Activated naive CD4-positive, alpha-beta T cell treated with anti-CD3 and anti-CD28 coated beads, Interleukin-2, amount 10 ng/mL, durations not matched to agents 7 days and 5 days (primary cell): ENCODE measurements at regions not wholly inside any gene's neighbourhood (a gene's known extent, or its start where the extent isn't known, plus 50 kb on each side); places are given as distances from the start of the nearest gene placed in this dataset.
A peak's percentile ranks its signal among the peaks of the same experiment; 100 is the strongest.

Experiments
- CTCF ChIA-PET: fragments of 350-600 bp; sonication (Branson Sonifier 250); formaldehyde crosslinking; loops from one replicate; lab custom pipeline; 2021; ENCODE audit warnings: antibody characterized with exemption; lab: Charles Lee
- DNase-seq: peaks from one replicate; pipeline ENCODE4 v3.0.0-alpha.2; 2020
- H3K27ac Mint-ChIP-seq: one replicate; pipeline ENCODE4 v1.8.0; 2021; ENCODE audit warnings: mild to moderate bottlenecking, moderate library complexity, mixed read lengths
- H3K27me3 Mint-ChIP-seq: one replicate; pipeline ENCODE4 v1.8.0; 2021; ENCODE audit warnings: mild to moderate bottlenecking, mixed read lengths
- H3K36me3 Mint-ChIP-seq: one replicate; pipeline ENCODE4 v1.8.0; 2021; ENCODE audit warnings: mixed read lengths
- H3K4me1 Mint-ChIP-seq: one replicate; pipeline ENCODE4 v1.8.0; 2021; ENCODE audit warnings: mixed read lengths
- H3K4me3 Mint-ChIP-seq: one replicate; pipeline ENCODE4 v1.8.0; 2021; ENCODE audit warnings: mild to moderate bottlenecking, moderate library complexity, mixed read lengths
- H3K9me3 Mint-ChIP-seq: one replicate; pipeline ENCODE4 v1.8.0; 2021; ENCODE audit warnings: mixed read lengths

DNA sequence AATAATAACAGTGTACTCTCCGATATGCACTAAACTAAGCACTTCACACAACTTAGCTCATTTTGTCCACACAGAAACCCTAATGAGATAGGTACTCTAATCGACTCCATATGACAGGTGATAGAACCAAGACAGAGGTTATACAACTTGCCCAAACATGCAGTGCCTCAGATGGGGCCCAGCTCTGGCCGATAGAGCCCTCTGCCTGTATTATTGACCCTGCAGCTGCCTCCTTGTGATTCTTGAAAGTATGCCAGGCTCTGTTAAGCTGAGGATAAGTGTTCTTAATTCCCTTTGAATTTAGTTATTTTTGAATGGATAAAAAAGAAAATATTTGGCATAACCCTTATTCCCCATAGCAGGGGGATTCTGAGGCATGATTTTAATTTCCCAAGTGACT lies 78.5 kb downstream of the HMHB1 start:
- Mint-ChIP-seq H3K27ac (no peak overlapping the region), H3K36me3 (no peaks in the 10 kb centered on the region), H3K4me1 (no peaks in the 10 kb centered on the region), H3K27me3 (peaks cover 5% of the 10 kb centered on the region), H3K9me3 (no peaks in the 10 kb centered on the region), H3K4me3 (no peak overlapping the region)
- no peak for DNase-seq
- CTCF ChIA-PET, result interaction anchor here (0.6 kb wide), 1 partner anchor 78 kb away, joined by 3 read pairs; no protein-coding TSS in a partner anchor

DNA sequence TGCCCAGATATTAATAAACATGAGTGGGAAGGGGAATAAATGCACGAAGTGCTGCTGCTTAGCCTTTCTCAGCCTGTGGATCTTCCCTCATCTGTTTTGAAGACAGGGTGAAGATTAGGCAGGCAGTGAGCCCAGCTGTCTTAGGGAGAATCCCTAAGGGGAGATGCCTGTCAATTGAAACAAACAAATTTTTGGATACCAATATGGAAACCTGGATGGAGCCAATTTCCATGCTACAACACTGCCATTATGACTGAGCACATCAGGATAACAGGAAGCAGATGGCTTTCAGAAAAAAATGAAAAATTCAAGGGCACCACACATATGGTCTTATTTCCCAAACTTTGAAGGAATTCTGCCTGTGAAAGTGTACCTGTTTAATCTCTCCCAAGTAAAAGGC lies 80.3 kb downstream of the HMHB1 start:
- CTCF ChIA-PET, result no interaction called here
- no peaks in the 10 kb centered on the region for H3K9me3 Mint-ChIP-seq

DNA sequence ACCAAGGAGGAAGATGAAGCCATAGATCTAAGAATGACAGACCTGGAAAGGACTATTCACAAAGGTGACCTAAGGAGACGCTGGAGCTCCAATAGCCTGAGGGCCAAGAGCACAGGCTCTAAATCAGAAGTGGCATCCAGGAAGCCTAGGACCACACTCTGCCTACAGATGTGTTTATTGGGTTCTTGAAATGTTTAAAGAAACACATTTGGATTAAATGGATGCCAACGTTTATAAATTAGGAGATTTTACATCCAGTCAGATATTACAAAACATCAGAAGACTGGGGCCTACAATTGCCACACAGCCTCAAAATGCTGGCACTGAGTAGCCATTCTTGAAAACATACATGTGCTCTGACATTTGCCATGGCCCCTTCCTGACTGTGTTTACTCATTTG lies 80.9 kb downstream of the HMHB1 start:
- Mint-ChIP-seq H3K4me1 (peaks cover 15% of the 10 kb centered on the region), H3K4me3 (no peak overlapping the region), H3K27me3 (peaks cover 5% of the 10 kb centered on the region), H3K9me3 (no peaks in the 10 kb centered on the region), H3K27ac (no peak overlapping the region), H3K36me3 (no peaks in the 10 kb centered on the region)
- CTCF ChIA-PET, result no interaction called here
- no peak for DNase-seq

More for the DNA sequence above, 80.3 kb downstream of the HMHB1 start:
- Mint-ChIP-seq H3K27me3 (peaks cover 5% of the 10 kb centered on the region), H3K4me1 (peaks cover 8% of the 10 kb centered on the region), H3K36me3 (no peaks in the 10 kb centered on the region), H3K4me3 (no peak overlapping the region), H3K27ac (no peak overlapping the region)
- no peak for DNase-seq

DNA sequence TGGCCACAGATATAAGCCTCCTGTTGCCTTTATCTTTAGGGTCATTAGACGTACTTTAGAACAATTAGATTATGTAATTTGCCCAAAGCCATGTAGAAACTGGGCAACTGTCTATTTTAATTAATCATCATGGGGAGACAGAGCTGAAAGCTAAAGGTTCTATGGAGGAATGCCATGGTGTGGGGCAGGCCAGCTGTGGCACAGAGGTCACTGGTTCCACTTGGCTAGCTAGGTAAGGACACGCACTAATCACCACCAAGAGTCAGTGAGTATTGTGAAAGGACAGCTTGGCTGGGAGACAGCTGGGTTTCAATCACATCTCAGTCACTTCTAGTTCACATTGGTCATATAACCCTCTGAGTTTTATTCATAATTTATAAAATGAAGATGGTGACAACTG lies 81.7 kb downstream of the HMHB1 start:
- DNase-seq, result no peak
- no peak overlapping the region for H3K27ac Mint-ChIP-seq
- no peaks in the 10 kb centered on the region for H3K27me3 Mint-ChIP-seq
- CTCF ChIA-PET, result no interaction called here
- H3K36me3 Mint-ChIP-seq, result peaks cover 1% of the 10 kb centered on the region
- peaks cover 21% of the 10 kb centered on the region for H3K4me1 Mint-ChIP-seq
- no peaks in the 10 kb centered on the region for H3K9me3 Mint-ChIP-seq
- H3K4me3 Mint-ChIP-seq, result no peak overlapping the region

DNA sequence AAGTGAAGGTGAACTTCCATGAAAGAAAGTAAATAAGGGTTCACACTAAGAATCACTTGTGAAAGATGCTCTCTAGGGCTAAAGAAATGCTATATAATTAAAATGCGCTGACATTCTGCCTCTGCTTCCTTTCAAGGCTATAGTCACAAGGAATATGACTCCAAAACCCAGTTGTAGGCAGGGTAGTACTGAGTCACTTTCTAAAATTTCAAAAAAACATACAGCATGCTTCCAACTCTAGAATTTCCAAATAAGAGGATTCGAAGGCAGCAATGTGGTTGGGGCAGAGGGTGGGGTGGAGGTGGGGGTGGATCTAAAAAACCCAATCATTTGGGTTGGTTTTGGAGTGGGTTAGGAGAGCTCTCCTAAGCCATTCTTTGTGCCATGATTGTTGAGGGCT lies 84.6 kb downstream of the HMHB1 start:
- peaks cover 4% of the 10 kb centered on the region for H3K27me3 Mint-ChIP-seq
- no peak overlapping the region for H3K4me3 Mint-ChIP-seq
- H3K4me1 Mint-ChIP-seq, result peaks cover 35% of the 10 kb centered on the region
- H3K36me3 Mint-ChIP-seq, result peaks cover 1% of the 10 kb centered on the region
- H3K9me3 Mint-ChIP-seq, result no peaks in the 10 kb centered on the region
- H3K27ac Mint-ChIP-seq, result no peak overlapping the region
- DNase-seq, result no peak
- CTCF ChIA-PET, result no interaction called here

DNA sequence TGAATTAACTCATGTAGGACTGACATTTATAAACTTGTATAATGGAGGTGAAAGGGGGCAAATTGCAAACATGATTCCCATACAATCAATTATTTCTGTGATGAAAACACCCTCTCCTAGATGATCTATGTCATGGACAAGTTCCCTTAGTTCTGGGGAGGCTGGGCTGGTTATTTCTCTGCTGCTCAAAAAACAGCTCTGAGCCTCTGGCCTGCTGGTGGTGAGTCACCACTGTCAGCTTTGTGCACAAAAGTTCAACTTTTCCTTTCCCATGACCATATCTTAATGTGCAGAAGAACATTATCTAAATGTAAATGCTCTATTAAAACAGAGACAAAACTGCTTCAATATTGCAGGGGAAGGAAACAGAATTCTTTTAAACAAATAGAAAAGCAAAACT lies 85.0 kb downstream of the HMHB1 start:
- H3K9me3 Mint-ChIP-seq, result no peaks in the 10 kb centered on the region
- CTCF ChIA-PET, result no interaction called here
- H3K36me3 Mint-ChIP-seq, result peaks cover 1% of the 10 kb centered on the region
- no peak overlapping the region for H3K27ac Mint-ChIP-seq
- peaks cover 35% of the 10 kb centered on the region for H3K4me1 Mint-ChIP-seq
- H3K4me3 Mint-ChIP-seq, result no peak overlapping the region
- no peak for DNase-seq
- H3K27me3 Mint-ChIP-seq, result peaks cover 4% of the 10 kb centered on the region

DNA sequence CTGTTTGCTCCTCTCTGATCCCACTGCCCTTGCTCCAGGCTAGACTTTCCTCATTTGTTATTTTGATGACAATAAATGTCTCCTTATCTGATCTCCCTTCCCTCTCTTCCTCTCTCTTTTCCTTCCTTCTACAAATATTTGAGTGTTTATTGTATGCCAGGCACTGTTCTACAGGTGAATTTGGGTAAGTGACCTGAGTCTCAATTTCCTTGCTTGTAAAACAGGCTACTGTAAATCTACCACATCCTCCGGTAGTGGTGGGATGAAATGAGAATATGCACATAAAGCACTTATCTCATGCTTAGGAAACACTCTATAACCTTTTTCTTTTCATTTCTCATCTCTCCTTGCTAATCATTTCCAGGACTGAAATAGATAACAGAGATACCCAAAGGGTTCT lies 86.4 kb downstream of the HMHB1 start:
- Mint-ChIP-seq H3K9me3 (no peaks in the 10 kb centered on the region), H3K4me1 (peaks cover 35% of the 10 kb centered on the region), H3K27ac (peak overlapping the region; percentile 80), H3K27me3 (peaks cover 4% of the 10 kb centered on the region), H3K36me3 (peaks cover 1% of the 10 kb centered on the region), H3K4me3 (peak overlapping the region; percentile 22)
- CTCF ChIA-PET, result interaction anchor here (1.3 kb wide), 1 partner anchor 72 kb away, joined by 3 read pairs; no protein-coding TSS in a partner anchor
- peak; percentile 38 for DNase-seq

DNA sequence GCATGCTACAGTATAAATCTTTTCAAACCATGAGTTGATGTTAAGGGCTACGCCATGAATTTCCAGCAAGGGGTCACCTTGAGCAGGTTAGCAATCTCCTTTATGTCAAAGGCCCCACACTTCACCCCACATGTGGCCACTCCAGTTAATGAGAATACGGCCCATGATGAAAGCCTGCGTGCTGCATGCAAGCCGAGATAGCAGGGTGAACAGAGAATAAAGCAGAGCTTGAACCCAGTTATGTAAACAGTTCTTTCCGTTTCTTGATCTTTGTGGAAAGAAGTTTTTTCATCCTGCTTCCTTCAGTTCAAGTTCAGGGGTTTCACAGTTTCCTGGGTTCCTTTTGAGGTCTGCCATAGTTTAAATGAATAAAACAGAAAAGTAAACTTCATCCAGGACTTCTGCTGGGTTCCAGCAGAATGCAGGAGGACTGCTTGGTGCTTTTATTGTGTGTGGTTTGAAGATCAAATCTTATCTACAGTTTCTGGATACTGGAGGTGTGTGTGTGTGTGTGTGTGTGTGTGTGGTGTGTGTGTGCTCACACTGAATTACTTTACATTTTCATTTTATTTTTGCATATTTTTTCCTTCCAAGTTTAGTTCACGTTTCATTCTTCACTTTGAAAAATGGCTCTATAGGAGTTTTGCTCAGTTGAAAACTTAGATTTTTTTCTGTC lies 87.1 kb downstream of the HMHB1 start:
- CTCF ChIA-PET, result interaction anchor here (1.1 to 1.6 kb wide), 2 partner anchors 37 to 65 kb away, joined by 3 to 5 read pairs; no protein-coding TSS in a partner anchor
- peaks cover 35% of the 10 kb centered on the region for H3K4me1 Mint-ChIP-seq
- peak overlapping the region; percentile 80 for H3K27ac Mint-ChIP-seq

DNA sequence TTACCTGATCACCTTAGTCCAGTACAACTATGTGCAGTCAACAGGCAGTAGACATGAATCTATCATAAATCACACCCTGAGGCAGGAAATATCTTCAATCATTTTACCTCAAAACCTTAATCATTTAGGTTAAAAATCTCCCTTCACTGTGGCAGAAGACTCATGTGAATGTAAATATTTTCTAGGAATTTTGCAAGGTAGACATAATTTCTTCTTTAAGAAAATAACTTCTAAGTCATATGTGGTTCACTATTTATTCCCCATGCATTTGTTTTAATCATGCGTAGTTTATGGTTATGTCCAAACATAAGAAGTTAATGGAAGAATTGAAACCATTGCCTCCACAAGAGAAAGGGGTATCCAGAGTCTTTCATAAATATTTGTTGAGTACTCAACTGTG lies 97.0 kb downstream of the HMHB1 start:
- CTCF ChIA-PET, result no interaction called here
- H3K36me3 Mint-ChIP-seq, result peaks cover 2% of the 10 kb centered on the region

More for the DNA sequence above, 87.1 kb downstream of the HMHB1 start:
- Mint-ChIP-seq H3K9me3 (peaks cover under 1% of the 10 kb centered on the region), H3K4me3 (peak overlapping the region; percentile 45), H3K36me3 (peaks cover 1% of the 10 kb centered on the region), H3K27me3 (peaks cover 4% of the 10 kb centered on the region)
- peak; percentile 31 for DNase-seq

DNA sequence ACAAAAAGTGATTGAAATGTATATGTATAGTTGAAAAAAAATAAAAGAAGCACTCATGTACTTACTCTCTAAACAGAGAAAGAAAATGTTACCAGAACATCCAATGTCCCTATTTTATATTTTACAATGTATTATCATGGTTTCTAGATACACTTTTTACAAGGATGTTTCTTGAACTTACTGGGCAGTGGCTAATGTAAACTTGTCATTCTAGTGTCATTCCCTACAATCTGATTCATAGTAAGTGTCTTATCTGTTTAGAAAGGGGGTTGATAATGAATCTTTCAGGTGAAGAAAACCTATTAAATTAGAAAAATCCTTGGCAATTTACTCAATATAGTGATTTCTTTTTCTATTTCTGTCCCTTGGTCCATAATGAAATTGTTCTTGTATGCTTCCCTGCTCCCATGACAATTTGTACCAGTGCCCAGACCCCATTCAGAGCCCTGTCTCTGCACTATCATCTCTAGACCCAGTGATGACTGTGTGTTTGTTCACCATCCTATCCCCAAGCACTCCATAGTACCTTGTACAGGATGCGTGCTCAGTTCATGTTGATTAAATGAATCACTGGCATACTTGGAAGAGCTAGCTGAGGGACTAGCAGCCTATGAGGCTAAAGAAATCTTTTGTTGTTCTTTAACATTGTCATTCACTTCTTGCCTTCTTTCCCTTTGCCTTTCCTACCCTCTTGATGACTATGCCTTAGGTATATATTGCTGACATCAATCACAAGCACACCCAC lies 101.2 kb downstream of the HMHB1 start:
- CTCF ChIA-PET, result no interaction called here
- peaks cover 4% of the 10 kb centered on the region for H3K27me3 Mint-ChIP-seq
- no peaks in the 10 kb centered on the region for H3K36me3 Mint-ChIP-seq
- no peak overlapping the region for H3K27ac Mint-ChIP-seq
- H3K4me1 Mint-ChIP-seq, result no peaks in the 10 kb centered on the region
- DNase-seq, result no peak
- H3K4me3 Mint-ChIP-seq, result no peak overlapping the region
- no peaks in the 10 kb centered on the region for H3K9me3 Mint-ChIP-seq

More for the DNA sequence above, 97.0 kb downstream of the HMHB1 start:
- Mint-ChIP-seq H3K4me3 (no peak overlapping the region), H3K27ac (no peak overlapping the region), H3K4me1 (no peaks in the 10 kb centered on the region), H3K27me3 (no peaks in the 10 kb centered on the region), H3K9me3 (peaks cover 6% of the 10 kb centered on the region)
- DNase-seq, result no peak

DNA sequence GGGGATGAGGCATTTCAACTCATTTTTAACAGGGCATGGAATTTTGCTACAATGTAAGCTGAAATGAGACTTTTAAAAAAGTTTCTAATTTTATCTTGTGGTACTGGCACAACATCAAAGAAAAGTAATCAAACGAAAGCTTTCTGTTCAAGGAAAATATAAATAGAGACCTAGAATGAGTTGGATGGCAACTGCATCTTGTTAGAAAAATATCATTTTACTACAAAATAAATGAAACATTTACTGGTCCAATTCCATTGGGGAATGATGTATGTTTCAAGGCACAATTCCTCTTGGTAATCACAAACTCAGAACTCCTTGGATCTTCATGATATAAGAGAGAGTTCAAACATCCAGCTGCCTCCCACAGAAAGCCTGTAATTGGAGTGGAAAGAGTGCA lies 102.8 kb downstream of the HMHB1 start:
- Mint-ChIP-seq H3K27me3 (peaks cover 4% of the 10 kb centered on the region), H3K4me1 (no peaks in the 10 kb centered on the region), H3K9me3 (no peaks in the 10 kb centered on the region), H3K4me3 (no peak overlapping the region), H3K27ac (no peak overlapping the region), H3K36me3 (no peaks in the 10 kb centered on the region)
- CTCF ChIA-PET, result no interaction called here
- DNase-seq, result no peak

DNA sequence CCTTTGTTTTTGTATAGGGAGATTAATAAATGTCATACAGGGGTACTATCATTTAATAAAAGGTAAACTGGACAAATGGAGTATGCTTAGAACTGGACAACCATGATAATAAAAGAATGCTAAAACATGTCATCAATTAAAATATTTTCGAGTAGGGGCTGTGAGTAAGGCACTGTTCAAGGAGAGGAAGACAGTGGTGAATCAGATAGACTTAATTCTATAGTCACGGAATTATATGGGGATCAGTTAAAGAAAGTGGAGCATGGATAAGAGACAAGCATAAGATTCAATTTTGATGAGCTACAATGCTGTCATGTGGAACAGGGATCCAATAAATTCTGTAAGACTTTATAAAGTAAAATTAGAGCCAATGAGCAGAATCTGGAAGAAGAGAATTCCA lies 104.5 kb downstream of the HMHB1 start:
- no peak overlapping the region for H3K4me3 Mint-ChIP-seq
- no peak overlapping the region for H3K27ac Mint-ChIP-seq
- CTCF ChIA-PET, result no interaction called here
- H3K4me1 Mint-ChIP-seq, result no peaks in the 10 kb centered on the region
- H3K9me3 Mint-ChIP-seq, result no peaks in the 10 kb centered on the region
- DNase-seq, result no peak
- H3K27me3 Mint-ChIP-seq, result peaks cover 4% of the 10 kb centered on the region
- H3K36me3 Mint-ChIP-seq, result no peaks in the 10 kb centered on the region

DNA sequence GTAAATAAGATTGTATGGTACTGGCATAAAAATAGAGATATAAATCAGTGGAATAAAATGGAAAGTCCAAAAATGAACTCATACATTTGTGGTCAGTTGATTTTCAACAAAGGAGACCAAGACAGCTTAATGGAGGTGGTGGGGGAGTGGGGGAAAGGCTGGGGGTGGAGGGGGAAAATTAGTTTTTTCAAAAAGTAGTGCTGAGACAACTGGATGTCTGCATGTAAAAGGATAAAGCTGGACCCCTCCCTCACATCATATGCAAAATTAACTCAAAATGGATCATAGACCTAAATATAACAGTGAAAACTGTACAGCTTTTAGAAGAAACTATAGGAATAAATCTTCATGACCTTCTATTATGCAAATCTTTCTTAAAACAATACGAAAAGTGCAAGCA lies 107.0 kb downstream of the HMHB1 start:
- H3K27me3 Mint-ChIP-seq, result peaks cover 4% of the 10 kb centered on the region

DNA sequence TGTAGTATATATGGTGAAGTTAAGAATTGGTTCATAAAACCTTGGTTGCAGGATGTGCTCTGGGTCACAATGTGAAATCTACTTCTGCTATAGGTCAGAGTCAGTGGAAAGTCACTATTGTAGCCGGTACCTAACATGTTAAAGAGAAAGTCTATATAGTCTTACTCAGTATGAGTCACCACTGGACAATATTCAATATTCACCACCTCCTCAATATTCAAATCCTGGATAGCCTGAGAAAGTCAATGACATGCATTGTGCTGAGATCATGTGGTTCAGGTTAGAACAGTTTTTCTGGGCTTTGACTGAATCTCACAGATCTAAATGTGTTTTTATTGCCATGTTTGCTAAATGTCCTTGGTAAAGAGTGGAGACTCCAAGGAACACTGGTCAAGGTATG lies 108.8 kb downstream of the HMHB1 start:
- no peak for DNase-seq
- Mint-ChIP-seq H3K27me3 (no peaks in the 10 kb centered on the region), H3K9me3 (no peaks in the 10 kb centered on the region), H3K4me3 (no peak overlapping the region), H3K4me1 (peaks cover 5% of the 10 kb centered on the region), H3K27ac (no peak overlapping the region), H3K36me3 (no peaks in the 10 kb centered on the region)
- CTCF ChIA-PET, result no interaction called here

More for the DNA sequence above, 107.0 kb downstream of the HMHB1 start:
- no peak overlapping the region for H3K27ac Mint-ChIP-seq
- CTCF ChIA-PET, result no interaction called here
- no peak for DNase-seq
- peaks cover 5% of the 10 kb centered on the region for H3K4me1 Mint-ChIP-seq
- no peaks in the 10 kb centered on the region for H3K36me3 Mint-ChIP-seq
- H3K4me3 Mint-ChIP-seq, result no peak overlapping the region
- no peaks in the 10 kb centered on the region for H3K9me3 Mint-ChIP-seq
